ENCODE measurements at regions not wholly inside any gene's neighbourhood (a gene's known extent, or its start where the extent isn't known, plus 50 kb on each side); places are given as distances from the start of the nearest gene placed in this dataset.

GRCh38 chr6:134719911-134720310, 230.0 kb downstream of the ALDH8A1 start:
- Histone ChIP-seq H3K4me2 (ENCODE audit: insufficient read depth, low read length) (peak overlapping the region; percentile 27), H3K27ac (ENCODE audit: insufficient read depth, low read depth, low read length) (peak overlapping the region; percentile 74), H2AFZ (ENCODE audit: low read depth, low read length) (peak overlapping the region; percentile 67), H3K4me3 (replicated peaks in 1 of 3; ENCODE audit: insufficient read depth in 1 of 3, low read depth in 1 of 3, low read length in 3 of 3) (no peak overlapping the region), H3K9me3 (replicated peaks; ENCODE audit: control insufficient read depth, insufficient read depth, low read length) (no peaks in the 10 kb centered on the region), H3K9me1 (replicated peaks; ENCODE audit: control insufficient read depth, extremely low read depth, insufficient read depth, low read length) (no peaks in the 10 kb centered on the region), H3K9ac (replicated peaks; ENCODE audit: extremely low read depth, insufficient read depth, low read length) (peak overlapping the region; percentile 28), H4K20me1 (replicated peaks; ENCODE audit: control insufficient read depth, extremely low read depth, insufficient read depth, low read length) (no peaks in the 10 kb centered on the region), H3K36me3 (ENCODE audit: control insufficient read depth in 2 of 2, extremely low read depth in 1 of 2, insufficient read depth in 2 of 2, low read length in 2 of 2) (no peaks in the 10 kb centered on the region), H3K79me2 (ENCODE audit: control insufficient read depth, insufficient read depth, low read length) (no peaks in the 10 kb centered on the region), H3K27me3 (ENCODE audit: control insufficient read depth in 2 of 2, insufficient read depth in 2 of 2, low read length in 2 of 2) (no peaks in the 10 kb centered on the region), H3K4me1 (ENCODE audit: control insufficient read depth, extremely low read depth, insufficient read depth, low read length) (peaks cover 34% of the 10 kb centered on the region)
- TF ChIP-seq JUN (IDR thresholded peaks at IDR 0.05; ENCODE audit: borderline replicate concordance, insufficient read depth, insufficient read length, low read depth) (no peak), CTCF (IDR thresholded peaks at IDR 0.05; ENCODE audit: extremely low read depth in 1 of 2, insufficient read depth in 1 of 2, low read depth in 1 of 2, low read length in 2 of 2) (no peak), MAX (IDR thresholded peaks at IDR 0.05; ENCODE audit: insufficient read depth, insufficient read length) (no peak), FOS (IDR thresholded peaks at IDR 0.05; ENCODE audit: borderline replicate concordance, insufficient read depth, low read length) (no peak), POLR2AphosphoS5 (IDR thresholded peaks at IDR 0.05; ENCODE audit: insufficient read depth, low read depth, low read length) (no peak), POLR2A (IDR thresholded peaks at IDR 0.05; ENCODE audit: low read depth, low read length) (no peak), EZH2 (IDR thresholded peaks at IDR 0.05; ENCODE audit: borderline replicate concordance, low read depth, low read length, severe bottlenecking) (no peak), MYC (IDR thresholded peaks at IDR 0.05; ENCODE audit: low read depth, low read length) (no peak), GATA2 (IDR thresholded peaks at IDR 0.05; ENCODE audit: insufficient read depth, insufficient read length, low read depth, low read length) (no peak)
- DNase-seq (ENCODE audit: low read depth, low spot score) = no peak
- intact Hi-C loops (cut with micrococcal nuclease) (loop anchor here (1.0 to 5.0 kb wide), 7 partner anchors 21 to 546 kb away; no protein-coding TSS in a partner anchor), dilution Hi-C loops (cut with MboI; ENCODE audit: extremely low pct_ligation_motif_present, low sequenced_read_pairs) (no loop called here)
- ChIA-PET POLR2A (interaction anchor here (1.1 kb wide), 1 partner anchor 543 kb away, joined by 3 read pairs; no protein-coding TSS in a partner anchor), CTCF (interaction anchor here (0.7 to 2.5 kb wide), 7 partner anchors 18 to 546 kb away, joined by 3 to 10 read pairs (median 4); no protein-coding TSS in a partner anchor)
- FAIRE-seq = peak; percentile 28
- BruUV-seq (replicated peaks) = no TSS peak

All from endothelial cell of umbilical vein (primary cell).